ENCODE measurements at regions not wholly inside any gene's neighbourhood (a gene's known extent, or its start where the extent isn't known, plus 50 kb on each side); places are given as distances from the start of the nearest gene placed in this dataset.

GRCh38 chr16:26731729-26732128 is 335.0 kb upstream of the C16orf82 start:
- TF ChIP-seq EZH2 (IDR thresholded peaks at IDR 0.05; ENCODE audit: borderline replicate concordance, low read depth, low read length, severe bottlenecking) (no peak), CTCF (IDR thresholded peaks at IDR 0.05; ENCODE audit: borderline replicate concordance, extremely low read depth, low read length, poor library complexity, severe bottlenecking) (no peak)

GRCh38 chr16:26733710-26734109 is 333.0 kb upstream of the C16orf82 start:
- Histone ChIP-seq H3K27ac (ENCODE audit: low read length) (no peak overlapping the region), H3K36me3 (ENCODE audit: insufficient read depth, low read length) (no peaks in the 10 kb centered on the region), H3K4me2 (ENCODE audit: insufficient read depth, low read length) (no peak overlapping the region), H3K79me2 (ENCODE audit: insufficient read depth, low read length) (no peaks in the 10 kb centered on the region), H3K4me3 (ENCODE audit: low read depth in 1 of 2, low read length in 2 of 2) (no peak overlapping the region), H3K9me3 (ENCODE audit: insufficient read depth, low read length, severe bottlenecking) (no peaks in the 10 kb centered on the region), H4K20me1 (ENCODE audit: insufficient read depth, low read length) (no peaks in the 10 kb centered on the region), H2AFZ (ENCODE audit: low read depth, low read length) (no peak overlapping the region), H3K9ac (ENCODE audit: low read depth, low read length) (no peak overlapping the region), H3K27me3 (ENCODE audit: insufficient read depth, low read length, poor library complexity) (no peaks in the 10 kb centered on the region), H3K4me1 (ENCODE audit: insufficient read depth, low read length) (no peaks in the 10 kb centered on the region)
- TF ChIP-seq EZH2 (IDR thresholded peaks at IDR 0.05; ENCODE audit: borderline replicate concordance, low read depth, low read length, severe bottlenecking) (no peak), CTCF (IDR thresholded peaks at IDR 0.05; ENCODE audit: borderline replicate concordance, extremely low read depth, low read length, poor library complexity, severe bottlenecking) (no peak)
- DNase-seq (no peak), ATAC-seq (ENCODE audit: insufficient read depth, low read depth) (no peak)

More at GRCh38 chr16:26731729-26732128, 335.0 kb upstream of the C16orf82 start:
- Histone ChIP-seq H3K9ac (ENCODE audit: low read depth, low read length) (no peak overlapping the region), H3K4me2 (ENCODE audit: insufficient read depth, low read length) (no peak overlapping the region), H3K27ac (ENCODE audit: low read length) (no peak overlapping the region), H2AFZ (ENCODE audit: low read depth, low read length) (no peak overlapping the region), H4K20me1 (ENCODE audit: insufficient read depth, low read length) (no peaks in the 10 kb centered on the region), H3K4me3 (ENCODE audit: low read depth in 1 of 2, low read length in 2 of 2) (no peak overlapping the region), H3K4me1 (ENCODE audit: insufficient read depth, low read length) (no peaks in the 10 kb centered on the region), H3K27me3 (ENCODE audit: insufficient read depth, low read length, poor library complexity) (no peaks in the 10 kb centered on the region), H3K36me3 (ENCODE audit: insufficient read depth, low read length) (no peaks in the 10 kb centered on the region), H3K79me2 (ENCODE audit: insufficient read depth, low read length) (no peaks in the 10 kb centered on the region), H3K9me3 (ENCODE audit: insufficient read depth, low read length, severe bottlenecking) (no peaks in the 10 kb centered on the region)
- no peak for ATAC-seq (ENCODE audit: insufficient read depth, low read depth)
- DNase-seq, result no peak

GRCh38 chr16:26735521-26735920 is 331.2 kb upstream of the C16orf82 start:
- Histone ChIP-seq H3K9me3 (ENCODE audit: insufficient read depth, low read length, severe bottlenecking) (no peaks in the 10 kb centered on the region), H3K4me3 (ENCODE audit: low read depth in 1 of 2, low read length in 2 of 2) (no peak overlapping the region), H3K27ac (ENCODE audit: low read length) (no peak overlapping the region), H3K27me3 (ENCODE audit: insufficient read depth, low read length, poor library complexity) (no peaks in the 10 kb centered on the region), H2AFZ (ENCODE audit: low read depth, low read length) (no peak overlapping the region), H4K20me1 (ENCODE audit: insufficient read depth, low read length) (no peaks in the 10 kb centered on the region), H3K4me1 (ENCODE audit: insufficient read depth, low read length) (no peaks in the 10 kb centered on the region), H3K79me2 (ENCODE audit: insufficient read depth, low read length) (no peaks in the 10 kb centered on the region), H3K36me3 (ENCODE audit: insufficient read depth, low read length) (no peaks in the 10 kb centered on the region), H3K4me2 (ENCODE audit: insufficient read depth, low read length) (no peak overlapping the region), H3K9ac (ENCODE audit: low read depth, low read length) (no peak overlapping the region)
- TF ChIP-seq EZH2 (IDR thresholded peaks at IDR 0.05; ENCODE audit: borderline replicate concordance, low read depth, low read length, severe bottlenecking) (no peak), CTCF (IDR thresholded peaks at IDR 0.05; ENCODE audit: borderline replicate concordance, extremely low read depth, low read length, poor library complexity, severe bottlenecking) (no peak)
- no peak for DNase-seq
- no peak for ATAC-seq (ENCODE audit: insufficient read depth, low read depth)

- no peak for TF ChIP-seq EZH2 (IDR thresholded peaks at IDR 0.05; ENCODE audit: borderline replicate concordance, low read depth, low read length, severe bottlenecking)
- TF ChIP-seq CTCF (IDR thresholded peaks at IDR 0.05; ENCODE audit: borderline replicate concordance, extremely low read depth, low read length, poor library complexity, severe bottlenecking), result no peak
- Histone ChIP-seq H4K20me1 (ENCODE audit: insufficient read depth, low read length) (no peaks in the 10 kb centered on the region), H3K4me1 (ENCODE audit: insufficient read depth, low read length) (no peaks in the 10 kb centered on the region), H3K27ac (ENCODE audit: low read length) (no peak overlapping the region), H3K4me3 (ENCODE audit: low read depth in 1 of 2, low read length in 2 of 2) (no peak overlapping the region), H3K36me3 (ENCODE audit: insufficient read depth, low read length) (no peaks in the 10 kb centered on the region), H2AFZ (ENCODE audit: low read depth, low read length) (no peak overlapping the region), H3K27me3 (ENCODE audit: insufficient read depth, low read length, poor library complexity) (no peaks in the 10 kb centered on the region), H3K79me2 (ENCODE audit: insufficient read depth, low read length) (no peaks in the 10 kb centered on the region), H3K9ac (ENCODE audit: low read depth, low read length) (no peak overlapping the region), H3K4me2 (ENCODE audit: insufficient read depth, low read length) (no peak overlapping the region), H3K9me3 (ENCODE audit: insufficient read depth, low read length, severe bottlenecking) (no peaks in the 10 kb centered on the region)
- no peak for DNase-seq
- ATAC-seq (ENCODE audit: insufficient read depth, low read depth), result no peak
Observed at GRCh38 chr16:26736084-26736483, 330.6 kb upstream of the C16orf82 start.

All from DND-41 (cell line).